H1 (cell line): ENCODE measurements at regions not wholly inside any gene's neighbourhood (a gene's known extent, or its start where the extent isn't known, plus 50 kb on each side); places are given as distances from the start of the nearest gene placed in this dataset.

Source experiments
- ATF2 ChIP-seq: IDR thresholded peaks from 2 replicates; pipeline ENCODE4 v1.6.1; 2012; ENCODE audit warnings: low read length, inconsistent platforms
- CHD7 ChIP-seq: fragments of 300-600 bp; sonication (generic); IDR thresholded peaks from 2 replicates; pipeline ENCODE4 v1.7.1; 2012; ENCODE audit warnings: low read length, moderate library complexity, mild to moderate bottlenecking, inconsistent platforms; ENCODE audit not compliant: insufficient replicate concordance
- EGR1 ChIP-seq: IDR thresholded peaks from 2 replicates; pipeline ENCODE4 v1.6.1; 2011; ENCODE audit warnings: low read depth, low read length, borderline replicate concordance
- JUND ChIP-seq: IDR thresholded peaks from 2 replicates; pipeline ENCODE4 v1.6.1; 2011; ENCODE audit warnings: mild to moderate bottlenecking, improper control_type of control experiment, low read length
- POLR2A ChIP-seq, 2 experiments: IDR thresholded peaks; 1 replicate in 1 of 2; 2 replicates in 1 of 2; pipeline ENCODE4 v1.6.1; 2011; ENCODE audit warnings: low read depth in 2 of 2, low read length in 2 of 2, mild to moderate bottlenecking in 2 of 2; ENCODE audit errors: control extremely low read depth in 1 of 2
- POU5F1 ChIP-seq: IDR thresholded peaks from 2 replicates; pipeline ENCODE4 v1.6.1; 2011; ENCODE audit warnings: low read depth, mild to moderate bottlenecking, low read length, moderate library complexity
- RXRA ChIP-seq: IDR thresholded peaks from 2 replicates; pipeline ENCODE4 v1.6.1; 2011; ENCODE audit warnings: low read depth, mild to moderate bottlenecking, low read length, moderate library complexity; ENCODE audit not compliant: insufficient read depth
- SAP30 ChIP-seq: fragments of 300-600 bp; sonication (generic); IDR thresholded peaks from 2 replicates; pipeline ENCODE4 v1.7.1; 2012; ENCODE audit warnings: low read length, moderate library complexity, mild to moderate bottlenecking, inconsistent platforms; ENCODE audit not compliant: insufficient read depth, insufficient replicate concordance
- SIN3A ChIP-seq, 2 experiments: IDR thresholded peaks in 1 of 2; conservative IDR thresholded peaks in 1 of 2; 2 replicates each; pipeline ENCODE4 v1.6.1; 2011 to 2012; ENCODE audit warnings: low read length in 2 of 2, improper control_type of control experiment in 1 of 2, low read depth in 1 of 2, mild to moderate bottlenecking in 1 of 2
- SRF ChIP-seq: IDR thresholded peaks from 2 replicates; pipeline ENCODE4 v1.6.1; 2011; ENCODE audit warnings: mild to moderate bottlenecking, low read depth, low read length, moderate library complexity
- TEAD4 ChIP-seq: IDR thresholded peaks from 2 replicates; pipeline ENCODE4 v1.6.1; 2012; ENCODE audit warnings: low read depth, low read length, inconsistent platforms, mixed read lengths

- TF ChIP-seq CHD7 (no peak), JUND (no peak), EGR1 (no peak), SIN3A (conservative IDR thresholded peaks at IDR 0.05 in 1 of 2, IDR thresholded peaks at IDR 0.05 in 1 of 2; ENCODE audit: low read depth in 1 of 2, low read length in 2 of 2) (no peak), RXRA (no peak), POLR2A (IDR thresholded peaks at IDR 0.05; ENCODE audit: control extremely low read depth in 1 of 2, low read depth in 2 of 2, low read length in 2 of 2) (no peak), POU5F1 (no peak), SAP30 (no peak), ATF2 (no peak), SRF (no peak), TEAD4 (no peak)
Measured at GRCh38 chr4:22055954-22056353, 107.4 kb upstream of the KCNIP4 start (continued).
